Right ventricle myocardium inferior (tissue), 1 donor: ENCODE measurements at regions not wholly inside any gene's neighbourhood (a gene's known extent, or its start where the extent isn't known, plus 50 kb on each side); places are given as distances from the start of the nearest gene placed in this dataset.
"Not testable (repeated sequence)": the region's sequence is repeated elsewhere in the genome, so short reads cannot be mapped to it uniquely, and the experiment has no call there.

Experiments
- ATAC-seq: fragments of 200-7000 bp; cut with Tn5 transposase; one replicate; pipeline ENCODE4 v1.9.1; 2020; ENCODE audit warnings: mild to moderate bottlenecking, moderate library complexity
- DNase-seq: peaks from one replicate; pipeline ENCODE4 v3.0.0; 2021; ENCODE audit errors: missing footprints
- intact Hi-C: fragments of 100-400 bp; cut with DNase I; formaldehyde crosslinking; loops from one replicate; pipeline ENCODE4 v1.11.0; 2022
- donor health status: DM: no; HTN: yes; CAD: no; lungs with severe emphysema.

DNA sequence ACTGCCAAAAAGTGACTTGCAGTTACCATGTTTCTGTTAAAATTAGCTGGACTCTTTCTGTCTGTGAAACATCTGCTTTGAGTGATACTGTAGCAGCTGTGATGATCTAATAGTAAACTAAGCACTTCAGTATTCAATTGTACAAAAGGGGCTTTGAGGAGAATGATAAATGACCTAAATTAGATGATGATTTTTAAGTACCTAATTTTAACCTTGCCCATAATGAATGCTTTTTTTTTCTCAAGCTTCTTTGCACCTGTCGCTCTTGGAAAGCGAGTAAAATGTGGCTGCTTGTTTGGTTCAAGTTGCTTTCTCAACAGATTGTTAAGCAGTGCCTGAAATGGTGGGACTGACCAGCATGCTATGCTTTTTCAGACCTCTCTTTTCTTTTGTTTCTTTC is 752.3 kb downstream of the EPHA3 start:
- intact Hi-C loops, result no loop called here
- ATAC-seq (no peak), DNase-seq (no peak)

DNA sequence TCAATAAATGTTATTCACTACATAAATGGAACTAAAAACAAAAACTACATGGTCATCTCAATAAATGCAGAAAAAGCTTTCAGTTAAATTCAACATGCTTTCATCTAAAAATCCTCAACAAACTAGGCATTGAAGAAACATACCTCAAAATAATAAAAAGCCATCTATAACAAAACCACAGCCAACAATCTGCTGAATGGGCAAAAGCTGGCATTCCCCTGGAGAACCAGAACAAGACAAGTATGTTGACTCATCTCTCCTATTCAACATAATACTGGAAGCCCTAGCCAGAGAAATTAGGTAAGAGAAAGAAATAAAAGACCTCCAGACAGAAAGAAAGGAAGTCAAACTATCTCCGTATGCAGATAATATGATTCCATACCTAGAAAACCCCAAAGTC is 759.9 kb downstream of the EPHA3 start:
- intact Hi-C loops, result no loop called here
- ATAC-seq (no peak), DNase-seq (no peak)

DNA sequence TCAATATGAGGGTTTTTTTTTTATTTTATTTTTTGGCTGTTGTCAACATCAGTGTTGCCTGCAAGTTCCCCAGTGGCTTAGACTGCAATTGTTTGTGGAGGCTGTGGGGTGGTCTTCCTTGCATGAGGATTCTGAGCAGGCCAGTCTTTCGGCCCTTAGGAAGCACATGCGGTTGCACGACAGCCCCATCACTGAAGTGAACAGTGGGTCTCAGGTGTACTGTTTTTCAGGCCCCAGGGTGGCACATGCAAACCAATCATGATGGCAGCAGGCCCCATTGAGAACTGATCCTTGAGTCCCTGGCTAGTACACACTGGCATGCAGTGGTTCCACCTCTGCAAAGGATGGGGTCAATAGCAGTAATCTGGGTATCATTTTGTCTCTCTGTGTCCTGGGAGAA is 768.7 kb downstream of the EPHA3 start:
- no peak for ATAC-seq

DNA sequence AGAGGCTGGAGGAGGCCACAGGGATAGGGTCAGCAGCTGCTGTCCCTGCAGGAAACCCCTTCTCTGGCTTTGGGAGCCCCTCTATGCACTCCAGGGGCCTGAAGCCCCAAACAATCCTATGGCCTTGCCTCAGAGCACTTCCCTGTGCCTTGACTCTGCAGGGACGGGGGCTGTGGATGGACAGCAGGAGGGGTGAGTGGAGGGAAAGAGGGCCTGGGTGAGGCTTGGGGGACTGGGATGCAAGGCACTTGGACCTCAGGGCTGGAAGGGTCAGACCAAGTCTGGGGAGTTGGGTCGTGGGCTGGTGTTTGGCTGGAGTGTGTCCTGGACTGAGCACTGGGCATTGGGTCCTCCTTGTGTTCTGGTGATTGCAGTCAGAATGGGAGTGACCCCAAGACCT is 769.8 kb downstream of the EPHA3 start:
- ATAC-seq (no peak), DNase-seq (no peak)
- intact Hi-C loops, result no loop called here

More for the DNA sequence above, 768.7 kb downstream of the EPHA3 start:
- intact Hi-C loops, result no loop called here
- DNase-seq, result no peak

DNA sequence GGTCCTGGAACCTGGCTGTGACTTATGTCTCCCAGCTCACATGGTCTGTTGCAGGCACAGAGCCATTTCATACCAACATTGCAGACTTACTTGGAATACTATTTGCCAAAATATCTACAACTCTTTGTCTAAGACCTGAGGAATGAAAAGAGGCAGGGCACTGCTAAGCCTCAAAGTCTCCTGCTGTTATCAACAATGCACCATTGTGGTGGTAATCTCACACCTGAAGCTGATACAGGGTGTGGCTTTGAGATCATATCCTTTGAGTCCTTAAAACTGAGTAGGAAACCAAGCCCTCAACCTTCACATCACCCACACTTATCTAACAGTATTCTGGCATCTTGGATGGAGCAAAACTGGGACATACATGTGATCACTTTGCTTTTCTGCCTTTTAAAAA is 782.0 kb downstream of the EPHA3 start:
- intact Hi-C loops, result no loop called here
- DNase-seq (no peak), ATAC-seq (no peak)

DNA sequence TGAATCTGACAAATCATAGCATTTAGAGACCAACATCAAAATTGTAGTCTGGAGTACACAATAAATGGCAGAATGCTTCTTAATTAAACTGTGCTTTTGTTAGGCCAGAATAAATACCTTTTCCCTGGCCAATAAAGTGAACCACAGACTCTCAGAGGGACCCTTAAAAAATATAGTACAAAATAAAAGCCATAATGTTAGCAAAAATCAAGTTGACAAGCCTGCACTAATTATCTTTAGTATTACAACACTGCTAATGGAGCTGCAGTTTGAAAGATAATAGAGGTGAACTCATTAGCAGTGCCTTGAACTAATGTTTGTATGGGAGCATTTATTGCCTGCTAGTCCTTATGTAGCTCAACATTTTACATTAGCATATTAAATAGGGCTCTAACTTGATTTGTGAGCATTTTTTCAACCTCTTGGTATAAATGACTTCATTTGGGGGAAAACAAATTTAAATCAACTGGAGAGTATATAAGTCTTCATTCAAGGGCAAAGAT is 801.3 kb downstream of the EPHA3 start:
- ATAC-seq (no peak), DNase-seq (no peak)
- intact Hi-C loops, result no loop called here

DNA sequence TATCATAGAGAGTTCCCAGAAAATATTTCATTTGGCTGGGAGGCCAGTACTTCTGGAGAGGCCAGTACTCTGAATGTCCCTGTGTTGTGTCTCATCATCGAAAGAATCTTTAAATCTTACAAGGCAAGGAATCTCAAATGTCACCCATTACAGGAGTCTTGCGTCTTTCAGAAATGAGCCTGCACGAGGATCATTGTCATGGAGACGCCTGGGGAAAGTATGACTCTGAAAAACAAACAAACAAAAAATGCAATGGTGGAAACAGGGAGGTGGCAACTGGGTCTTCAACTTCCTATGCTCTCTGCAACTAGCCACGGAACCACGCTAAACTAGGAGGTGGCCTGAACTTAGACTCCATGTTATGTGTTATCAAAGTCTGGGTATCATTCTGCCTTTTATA is 804.6 kb downstream of the EPHA3 start:
- intact Hi-C loops, result no loop called here
- DNase-seq (no peak), ATAC-seq (no peak)

DNA sequence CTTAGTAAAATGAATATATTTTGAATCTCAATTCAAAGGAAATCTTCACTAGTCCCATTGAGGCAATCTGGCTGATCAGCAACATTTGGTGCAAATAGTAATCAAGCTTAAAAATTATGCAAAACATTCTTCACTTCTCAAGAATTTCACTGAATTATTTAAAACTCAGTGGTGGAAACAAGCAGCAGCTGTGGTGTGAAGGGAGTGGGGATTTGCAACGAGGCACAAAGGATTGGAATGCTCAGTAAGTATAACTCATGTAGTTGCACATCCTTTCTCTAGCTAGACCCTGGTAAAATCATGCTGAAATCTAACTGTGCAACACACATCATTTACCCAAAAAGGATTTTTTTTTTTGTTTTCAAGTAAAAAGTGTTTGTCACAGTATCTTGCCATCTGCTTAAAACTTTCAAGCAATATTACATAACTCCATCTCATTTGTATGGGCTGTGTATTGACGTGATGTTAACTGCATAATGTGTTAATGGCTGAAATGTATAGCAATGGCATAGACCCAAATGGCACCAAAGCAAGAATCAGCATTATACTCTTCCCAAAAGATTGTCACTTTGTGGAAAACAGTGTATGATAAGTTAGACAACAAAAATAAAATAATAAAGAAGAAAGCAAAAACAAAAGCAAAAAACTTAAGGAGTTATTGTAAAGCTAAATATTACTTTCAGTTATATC is 816.6 kb downstream of the EPHA3 start:
- intact Hi-C loops, result no loop called here
- no peak for DNase-seq
- ATAC-seq, result no peak

DNA sequence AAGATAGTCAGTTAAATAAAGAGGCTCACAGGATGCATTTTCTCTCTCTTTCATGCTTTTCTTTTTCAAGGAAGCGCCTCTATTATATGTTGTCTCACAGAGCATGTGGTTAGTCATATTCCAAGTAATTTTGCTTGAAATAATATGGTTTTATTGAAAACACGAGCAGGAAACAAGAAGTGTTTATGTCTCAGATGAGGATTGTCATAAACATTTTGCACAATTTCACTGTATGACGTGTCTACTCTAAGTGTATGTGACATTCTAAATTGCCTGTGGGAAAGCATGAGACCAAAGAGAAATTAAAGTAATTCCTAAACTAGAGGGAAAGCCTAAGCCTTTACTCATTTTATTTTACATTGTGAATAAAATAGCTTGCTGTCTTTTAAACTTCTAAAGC is 818.6 kb downstream of the EPHA3 start:
- ATAC-seq, result no peak
- intact Hi-C loops, result no loop called here
- DNase-seq, result no peak

DNA sequence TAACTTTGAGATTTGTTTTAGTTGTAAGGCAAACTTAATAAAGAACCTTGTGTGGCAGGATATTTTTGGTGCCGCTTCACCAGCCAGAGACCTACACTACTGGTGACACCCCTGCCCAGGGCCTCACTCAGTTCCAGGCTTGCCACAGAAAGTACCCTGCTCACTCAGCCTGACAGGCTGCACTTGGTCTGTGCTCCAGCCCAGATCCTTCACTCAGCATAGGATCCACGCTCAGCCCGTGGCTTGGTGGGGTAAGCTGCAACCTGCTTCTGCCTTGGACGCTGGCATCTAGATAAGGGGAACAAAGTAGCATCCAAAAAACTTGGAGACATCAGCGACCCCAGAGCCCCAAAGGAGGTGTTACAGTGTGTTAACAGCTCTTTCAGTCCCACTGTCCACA is 825.5 kb downstream of the EPHA3 start:
- no peak for DNase-seq
- no peak for ATAC-seq
- intact Hi-C loops, result no loop called here

DNA sequence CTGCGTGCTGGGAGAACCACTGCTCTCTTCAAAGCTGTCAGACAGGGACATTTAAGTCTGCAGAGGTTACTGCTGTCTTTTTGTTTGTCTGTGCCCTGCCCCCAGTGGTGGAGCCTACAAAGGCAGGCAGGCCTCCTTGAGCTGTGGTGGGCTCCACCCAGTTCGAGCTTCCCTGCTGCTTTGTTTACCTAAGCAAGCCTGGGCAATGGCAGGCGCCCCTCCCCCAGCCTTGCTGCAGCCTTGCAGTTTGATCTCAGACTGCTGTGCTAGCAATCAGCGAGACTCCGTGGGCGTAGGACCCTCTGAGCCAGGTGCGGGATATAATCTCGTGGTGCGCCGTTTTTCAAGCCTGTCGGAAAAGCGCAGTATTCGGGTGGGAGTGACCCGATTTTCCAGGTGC is 837.0 kb downstream of the EPHA3 start:
- DNase-seq, intact Hi-C loops, ATAC-seq: not testable (repeated sequence)

DNA sequence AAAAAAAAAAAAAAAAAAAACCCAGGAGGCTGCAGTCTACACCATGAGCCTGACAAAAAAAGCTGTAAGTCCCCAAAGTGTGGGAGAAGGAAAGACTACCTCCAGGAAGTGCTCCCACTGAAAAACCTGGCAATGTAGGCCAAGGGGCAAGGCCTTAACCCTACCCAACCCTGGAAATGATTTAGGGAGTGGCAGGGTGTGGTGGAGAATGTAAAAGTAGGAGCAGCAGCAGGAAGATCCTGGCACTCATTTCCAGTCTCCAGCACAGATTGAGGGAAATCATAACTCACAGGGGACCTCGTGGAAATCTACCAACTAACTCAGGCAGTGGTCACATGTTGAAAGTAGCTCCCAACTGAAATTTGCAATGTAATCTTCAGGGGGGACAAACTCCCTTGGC is 839.5 kb downstream of the EPHA3 start:
- intact Hi-C loops, result no loop called here
- no peak for ATAC-seq
- DNase-seq, result no peak

DNA sequence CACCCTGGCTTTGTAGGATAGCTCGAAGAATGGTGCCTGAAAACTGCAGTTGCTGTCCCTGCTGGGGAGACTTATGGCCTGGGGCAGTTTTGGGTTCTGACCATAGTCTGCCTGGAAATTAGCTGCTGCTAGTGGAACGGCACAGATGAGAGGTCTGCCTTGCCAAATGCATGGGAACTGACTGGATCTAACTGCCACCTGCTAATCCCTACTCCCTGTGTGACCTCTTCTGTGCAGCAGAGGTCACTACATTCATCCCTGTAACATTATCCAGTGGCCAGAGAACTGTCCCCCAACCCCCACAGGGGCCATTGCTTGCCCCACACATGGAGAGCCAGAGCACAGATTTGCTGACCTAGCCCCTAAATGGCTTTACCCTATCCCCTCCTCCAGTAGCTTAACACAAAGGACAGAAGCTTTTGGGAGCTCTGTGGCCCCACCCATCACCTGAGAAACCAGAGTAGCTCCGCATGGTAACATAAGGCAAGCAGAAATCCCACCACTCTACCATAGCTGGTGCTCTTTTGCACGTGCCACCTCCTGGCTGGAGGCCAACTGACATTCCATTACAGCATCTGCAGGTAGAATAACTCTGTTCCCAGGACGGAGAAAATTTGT is 840.0 kb downstream of the EPHA3 start:
- no peak for DNase-seq
- intact Hi-C loops, result no loop called here
- no peak for ATAC-seq

DNA sequence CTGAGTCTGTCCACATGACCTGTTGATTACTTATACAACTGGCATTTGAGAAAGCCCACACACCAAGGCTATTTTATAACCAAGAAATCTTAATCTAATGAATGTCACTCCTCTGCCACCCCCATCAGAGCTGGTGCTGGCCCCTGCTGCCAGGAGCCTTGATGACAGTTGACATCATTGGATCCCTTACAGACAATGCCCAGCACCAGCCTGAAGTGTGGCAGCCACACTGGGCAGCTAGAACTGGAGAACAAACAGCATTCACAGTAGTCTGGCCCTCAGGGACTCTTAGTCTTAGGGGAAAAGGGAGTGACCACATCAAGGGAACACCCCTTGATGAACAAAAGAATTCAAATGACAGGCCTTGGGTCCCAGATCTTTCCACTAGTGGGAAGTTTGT is 840.6 kb downstream of the EPHA3 start:
- ATAC-seq (peak; percentile 54), DNase-seq (no peak)
- intact Hi-C loops, result no loop called here

DNA sequence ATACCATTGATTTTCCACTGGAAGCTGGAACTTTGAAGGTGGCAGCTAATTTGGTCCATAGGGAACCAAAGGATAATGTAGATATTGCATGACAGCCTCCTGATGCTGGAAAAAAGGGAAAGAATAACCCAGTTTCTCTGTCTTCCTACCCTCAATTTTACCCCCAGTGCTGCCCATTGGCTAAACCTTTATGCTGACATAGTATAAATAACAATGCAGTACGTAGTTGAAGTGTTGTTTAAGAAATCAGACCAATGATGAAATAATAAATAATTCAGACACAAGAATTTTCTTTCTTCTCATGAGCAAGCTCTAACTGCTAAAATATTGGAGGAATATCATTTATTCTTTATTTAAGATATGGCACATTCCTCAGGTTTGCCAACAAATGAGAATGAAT is 843.4 kb downstream of the EPHA3 start:
- intact Hi-C loops, result no loop called here

DNA sequence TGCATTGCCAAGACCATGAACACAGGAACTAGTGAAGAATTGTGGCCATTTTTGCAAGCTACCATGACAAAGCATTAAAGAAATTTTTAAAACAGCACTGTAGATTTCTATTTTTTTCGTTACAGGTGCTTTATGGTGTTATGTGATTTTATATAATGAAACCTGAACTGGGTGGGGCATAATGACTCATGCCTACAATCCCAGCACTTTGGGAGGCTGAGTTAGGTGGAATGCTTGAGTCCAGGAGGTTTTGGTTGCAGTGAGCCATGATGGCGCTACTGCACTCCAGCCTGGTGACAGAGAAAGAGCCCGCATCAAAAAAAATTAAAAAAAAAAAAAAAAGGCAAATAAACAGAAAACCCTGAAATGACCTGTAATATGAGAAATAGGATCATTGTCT is 846.7 kb downstream of the EPHA3 start:
- intact Hi-C loops, result no loop called here
- ATAC-seq (no peak), DNase-seq (no peak)

More for the DNA sequence above, 843.4 kb downstream of the EPHA3 start:
- no peak for DNase-seq
- no peak for ATAC-seq

DNA sequence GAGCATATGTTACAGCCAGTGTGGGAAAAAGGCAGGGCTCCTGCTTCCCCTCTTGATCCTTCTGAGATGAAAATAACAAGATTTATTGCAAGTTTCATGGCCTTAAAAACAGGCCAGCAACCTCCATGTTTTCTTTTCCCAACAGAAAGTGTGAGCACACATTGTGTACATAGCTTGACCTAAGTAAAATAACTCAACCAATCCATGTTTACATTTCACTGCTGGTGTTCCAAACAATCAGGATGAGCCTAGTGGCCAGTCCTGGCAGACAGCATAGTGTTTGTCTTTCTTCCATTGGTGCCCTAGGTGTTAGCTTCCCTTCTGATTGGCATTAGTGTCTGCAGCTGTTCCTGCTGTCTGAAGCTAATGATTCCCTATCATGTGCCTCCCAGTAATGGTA is 847.7 kb downstream of the EPHA3 start:
- no peak for DNase-seq
- intact Hi-C loops, result no loop called here
- no peak for ATAC-seq

DNA sequence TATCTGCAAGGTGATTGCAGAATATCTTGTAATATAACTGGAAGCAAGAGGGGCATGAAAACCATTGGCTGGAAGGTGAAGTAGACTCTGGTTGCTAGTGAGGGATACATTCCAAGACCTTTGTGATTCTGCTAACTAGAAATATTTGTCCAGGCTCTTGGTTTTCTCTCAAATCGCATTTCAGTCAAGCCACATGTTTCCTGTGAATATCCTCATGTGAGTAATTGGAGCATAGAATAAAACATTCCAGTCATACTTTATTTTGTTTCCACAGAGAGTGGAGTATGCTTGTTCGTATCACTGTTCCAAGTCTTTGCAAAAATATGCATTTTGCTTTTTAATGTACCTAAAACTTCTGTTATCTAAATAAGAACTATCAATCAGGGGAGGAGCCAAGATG is 850.0 kb downstream of the EPHA3 start:
- no peak for DNase-seq
- no peak for ATAC-seq
- intact Hi-C loops, result no loop called here

DNA sequence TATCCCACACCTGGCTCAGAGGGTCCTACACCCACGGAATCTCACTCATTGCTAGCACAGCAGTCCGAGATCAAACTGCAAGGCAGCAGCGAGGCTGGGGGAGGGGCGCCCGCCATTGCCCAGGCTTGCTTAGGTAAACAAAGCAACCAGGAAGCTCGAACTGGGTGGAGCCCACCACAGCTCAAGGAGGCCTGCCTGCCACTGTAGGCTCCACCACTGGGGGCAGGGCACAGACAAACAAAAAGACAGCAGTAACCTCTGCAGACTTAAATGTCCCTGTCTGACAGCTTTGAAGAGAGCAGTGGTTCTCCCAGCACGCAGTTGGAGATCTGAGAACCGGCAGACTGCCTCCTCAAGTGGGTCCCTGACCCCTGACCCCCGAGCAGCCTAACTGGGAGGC is 850.7 kb downstream of the EPHA3 start:
- ATAC-seq, DNase-seq, intact Hi-C loops: not testable (repeated sequence)

DNA sequence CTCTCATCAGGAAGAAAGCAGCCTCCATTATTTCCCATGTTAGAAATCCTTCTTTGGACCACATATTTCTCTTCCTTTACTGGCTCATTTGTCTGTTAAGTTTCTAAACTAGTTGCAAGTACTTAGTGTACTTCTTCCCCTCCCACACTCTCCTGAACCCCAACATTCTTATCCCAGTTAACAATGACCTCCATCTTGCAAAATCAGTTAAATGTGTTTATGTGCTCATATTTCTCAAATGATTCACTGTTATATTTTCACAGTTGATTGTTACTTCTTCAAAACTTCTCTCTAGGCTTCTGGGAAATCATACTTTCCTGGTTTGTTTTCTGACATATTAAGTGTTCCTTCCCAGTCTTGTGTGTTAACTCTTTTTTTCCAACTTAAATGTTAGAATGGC is 856.9 kb downstream of the EPHA3 start:
- intact Hi-C loops, result no loop called here
- DNase-seq (no peak), ATAC-seq (no peak)
